B cell (primary cell): ENCODE measurements at regions not wholly inside any gene's neighbourhood (a gene's known extent, or its start where the extent isn't known, plus 50 kb on each side); places are given as distances from the start of the nearest gene placed in this dataset.

Experiments
- ATAC-seq: fragments of 200-7000 bp; cut with Tn5 transposase; one replicate; pipeline ENCODE4 v1.10.0; 2021; ENCODE audit warnings: low read depth, mild to moderate bottlenecking, moderate number of reproducible peaks, moderate library complexity
- CTCF ChIA-PET: fragments of 350-600 bp; sonication (Branson Sonifier 250); formaldehyde crosslinking; loops from one replicate; lab custom pipeline; 2021; ENCODE audit warnings: antibody characterized with exemption, inconsistent platforms; lab: Charles Lee
- POLR2A ChIA-PET: fragments of 350-600 bp; sonication (Branson Sonifier 250); formaldehyde crosslinking; loops from one replicate; lab custom pipeline; 2021; ENCODE audit warnings: antibody characterized with exemption; lab: Charles Lee
- DNase-seq: peaks from one replicate; pipeline ENCODE4 v3.0.0; 2013
- H2AFZ ChIP-seq: 2 replicates; pipeline ENCODE4 v1.6.1; 2012; ENCODE audit warnings: mild to moderate bottlenecking, low read depth, low read length; ENCODE audit not compliant: insufficient read depth, poor library complexity, severe bottlenecking
- H3K27ac ChIP-seq, 2 donors: 1 replicate in 1 of 2; 2 replicates in 1 of 2; pipeline ENCODE4 v1.5.1; 2012 to 2013; ENCODE audit warnings: low read length in 2 of 2, mild to moderate bottlenecking in 2 of 2, moderate library complexity in 1 of 2
- H3K27me3 ChIP-seq, 4 experiments: fragments of 200-600 bp in 1 of 4; sonication (generic) in 1 of 4; replicated peaks in 1 of 4; 1 replicate in 2 of 4; 2 replicates in 2 of 4; pipeline versions ENCODE4 v1.6.1 to v1.7.0; 2013 to 2016; ENCODE audit warnings: low read length in 3 of 4, mild to moderate bottlenecking in 2 of 4, mixed read lengths in 1 of 4, moderate library complexity in 1 of 4; ENCODE audit not compliant: insufficient read depth in 4 of 4, control insufficient read depth in 3 of 4; ENCODE audit errors: control extremely low read depth in 1 of 4
- H3K36me3 ChIP-seq, 2 experiments: replicated peaks in 1 of 2; 1 replicate in 1 of 2; 2 replicates in 1 of 2; pipeline versions ENCODE4 v1.6.1 to v1.7.1; 2013; ENCODE audit warnings: low read length in 1 of 2; ENCODE audit not compliant: insufficient read depth in 2 of 2, control insufficient read depth in 1 of 2; ENCODE audit errors: control extremely low read depth in 1 of 2, extremely low read depth in 1 of 2
- H3K4me1 ChIP-seq, 2 donors: fragments of 200-600 bp in 1 of 2; sonication (generic) in 1 of 2; 1 replicate in 1 of 2; 2 replicates in 1 of 2; pipeline versions ENCODE4 v1.5.1 to v1.6.1; 2013 to 2017; ENCODE audit warnings: low read length in 2 of 2; ENCODE audit not compliant: control insufficient read depth in 2 of 2, insufficient read depth in 2 of 2
- H3K4me2 ChIP-seq: replicated peaks from 2 replicates; pipeline ENCODE3; 2012; ENCODE audit warnings: mild to moderate bottlenecking, low read depth, low read length; ENCODE audit not compliant: poor library complexity, severe bottlenecking
- H3K4me3 ChIP-seq, 5 experiments: fragments of 200-600 bp in 1 of 5; sonication (generic) in 1 of 5; 1 replicate in 3 of 5; 2 replicates in 2 of 5; pipeline versions ENCODE4 v1.5.1 to v1.7.0; 2011 to 2016; ENCODE audit warnings: low read length in 4 of 5, mild to moderate bottlenecking in 4 of 5, low read depth in 2 of 5, control low read depth in 1 of 5, moderate library complexity in 1 of 5; ENCODE audit not compliant: insufficient read depth in 1 of 5; ENCODE audit errors: control extremely low read depth in 1 of 5, extremely low read depth in 1 of 5
- H3K79me2 ChIP-seq: fragments of 200-600 bp; sonication (generic); one replicate; pipeline ENCODE4 v1.6.0; 2016; ENCODE audit warnings: low read length; ENCODE audit not compliant: control insufficient read depth, insufficient read depth
- H3K9ac ChIP-seq: fragments of 200-600 bp; sonication (generic); 2 replicates; pipeline ENCODE4 v1.6.1; 2017; ENCODE audit warnings: mild to moderate bottlenecking, low read length, moderate library complexity
- H3K9me3 ChIP-seq, 3 donors: one replicate each; pipeline versions ENCODE4 v1.6.1 to v1.7.1; 2013; ENCODE audit warnings: low read length in 2 of 3; ENCODE audit not compliant: control insufficient read depth in 2 of 3, insufficient read depth in 1 of 3; ENCODE audit errors: control extremely low read depth in 1 of 3
- H4K20me1 ChIP-seq: 2 replicates; pipeline ENCODE4 v1.6.0; 2012; ENCODE audit warnings: mild to moderate bottlenecking, low read length; ENCODE audit not compliant: insufficient read depth, control insufficient read depth, poor library complexity, severe bottlenecking
- H3K27ac Mint-ChIP-seq: one replicate; pipeline ENCODE4 v1.8.0; 2021; ENCODE audit warnings: mixed read lengths
- H3K27me3 Mint-ChIP-seq: one replicate; pipeline ENCODE4 v1.8.0; 2021; ENCODE audit warnings: mixed read lengths
- H3K4me1 Mint-ChIP-seq: one replicate; pipeline ENCODE4 v1.8.0; 2021; ENCODE audit warnings: mixed read lengths
- H3K4me3 Mint-ChIP-seq: one replicate; pipeline ENCODE4 v1.8.0; 2021; ENCODE audit warnings: mixed read lengths
- H3K9me3 Mint-ChIP-seq: one replicate; pipeline ENCODE4 v1.8.0; 2022; ENCODE audit warnings: mixed read lengths; ENCODE audit not compliant: insufficient read depth
- CTCF ChIP-seq: fragments of 200-600 bp; IDR thresholded peaks from one replicate; pipeline ENCODE4 v1.8.0; 2022; ENCODE audit warnings: antibody characterized with exemption, mild to moderate bottlenecking
- EZH2 ChIP-seq: IDR thresholded peaks from 2 replicates; pipeline ENCODE4 v1.6.1; 2012; ENCODE audit warnings: borderline replicate concordance, low read depth, mild to moderate bottlenecking, moderate library complexity, low read length; ENCODE audit not compliant: insufficient read depth, poor library complexity, severe bottlenecking
- WGBS: methylation state at CpG from one replicate; pipeline ENCODE4 v1.1.5; 2013; ENCODE audit warnings: missing lambda C conversion rate; ENCODE audit not compliant: insufficient coverage; 5-methylcytosine and 5-hydroxymethylcytosine counted together
- intact Hi-C: fragments of 100-400 bp; cut with micrococcal nuclease; formaldehyde crosslinking; loops from one replicate; pipeline ENCODE4 v1.10.0; 2022

GRCh38 chr11:45725776-45726492 is 60.5 kb upstream of the CHST1 start:
- Mint-ChIP-seq H3K27ac (no peak overlapping the region), H3K27me3 (peaks cover 36% of the 10 kb centered on the region), H3K4me3 (no peak overlapping the region), H3K9me3 (no peaks in the 10 kb centered on the region), H3K4me1 (no peaks in the 10 kb centered on the region)
- H3K79me2 ChIP-seq: no peaks in the 10 kb centered on the region
- H2AFZ ChIP-seq: no peak overlapping the region
- ATAC-seq (no peak), DNase-seq (no peak)
- no peak overlapping the region for H3K4me3 ChIP-seq
- H3K9ac ChIP-seq: no peak overlapping the region
- H3K27me3 ChIP-seq: peaks cover 0 to 2% (median 0%) of the 10 kb centered on the region in 4 experiments
- H3K36me3 ChIP-seq: no peaks in the 10 kb centered on the region
- H3K9me3 ChIP-seq: peaks cover 0 to 2% (median 0%) of the 10 kb centered on the region in 3 donors
- no peak for TF ChIP-seq CTCF
- TF ChIP-seq EZH2: no peak
- intact Hi-C loops: no loop called here
- ChIA-PET POLR2A (no interaction called here), CTCF (no interaction called here)
- no peaks in the 10 kb centered on the region for H4K20me1 ChIP-seq
- no peak overlapping the region for H3K4me2 ChIP-seq
- WGBS: 79% methylated on average over 5 of the region's 6 CpGs
- H3K4me1 ChIP-seq: no peaks in the 10 kb centered on the region
- H3K27ac ChIP-seq: no peak overlapping the region

DNA sequence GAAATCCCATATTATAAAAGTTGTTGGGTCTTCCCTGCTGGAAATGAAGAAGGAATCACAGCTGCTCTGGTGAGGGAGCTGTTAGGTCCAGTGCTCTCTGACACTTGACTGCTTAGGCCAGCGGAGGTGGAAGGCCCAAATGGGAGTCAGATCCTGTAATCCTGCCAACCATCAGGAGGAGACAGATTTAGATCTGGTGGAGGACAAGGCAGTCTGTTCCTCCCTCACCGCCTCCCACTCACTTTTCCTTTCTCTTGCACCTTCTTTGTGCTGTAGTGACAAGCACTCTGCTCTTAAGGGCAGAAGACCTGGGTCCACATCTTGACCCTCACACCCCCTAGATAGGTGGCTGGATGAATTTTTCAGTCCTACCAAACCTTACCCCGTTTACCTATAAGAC is 59.7 kb upstream of the CHST1 start:
- ChIA-PET CTCF (no interaction called here), POLR2A (no interaction called here)
- intact Hi-C loops: no loop called here
- no peak overlapping the region for H3K4me3 ChIP-seq
- ATAC-seq (no peak), DNase-seq (no peak)
- Mint-ChIP-seq H3K4me3 (no peak overlapping the region), H3K9me3 (no peaks in the 10 kb centered on the region), H3K27ac (no peak overlapping the region), H3K27me3 (peaks cover 36% of the 10 kb centered on the region), H3K4me1 (no peaks in the 10 kb centered on the region)
- no peak overlapping the region for H3K4me2 ChIP-seq
- H3K9me3 ChIP-seq: peaks cover 0 to 2% (median 0%) of the 10 kb centered on the region in 3 donors
- no peaks in the 10 kb centered on the region for H3K79me2 ChIP-seq
- peaks cover 0 to 2% (median 0%) of the 10 kb centered on the region in 4 experiments for H3K27me3 ChIP-seq
- 89% methylated on average over 1 of the region's 3 CpGs for WGBS
- no peak overlapping the region for H3K27ac ChIP-seq
- TF ChIP-seq EZH2: no peak
- no peak overlapping the region for H2AFZ ChIP-seq
- H3K36me3 ChIP-seq: no peaks in the 10 kb centered on the region
- no peak overlapping the region for H3K9ac ChIP-seq
- no peaks in the 10 kb centered on the region for H4K20me1 ChIP-seq
- H3K4me1 ChIP-seq: no peaks in the 10 kb centered on the region
